ENCODE measurements at regions not wholly inside any gene's neighbourhood (a gene's known extent, or its start where the extent isn't known, plus 50 kb on each side); places are given as distances from the start of the nearest gene placed in this dataset.
"Not testable (repeated sequence)": the region's sequence is repeated elsewhere in the genome, so short reads cannot be mapped to it uniquely, and the experiment has no call there.

DNA sequence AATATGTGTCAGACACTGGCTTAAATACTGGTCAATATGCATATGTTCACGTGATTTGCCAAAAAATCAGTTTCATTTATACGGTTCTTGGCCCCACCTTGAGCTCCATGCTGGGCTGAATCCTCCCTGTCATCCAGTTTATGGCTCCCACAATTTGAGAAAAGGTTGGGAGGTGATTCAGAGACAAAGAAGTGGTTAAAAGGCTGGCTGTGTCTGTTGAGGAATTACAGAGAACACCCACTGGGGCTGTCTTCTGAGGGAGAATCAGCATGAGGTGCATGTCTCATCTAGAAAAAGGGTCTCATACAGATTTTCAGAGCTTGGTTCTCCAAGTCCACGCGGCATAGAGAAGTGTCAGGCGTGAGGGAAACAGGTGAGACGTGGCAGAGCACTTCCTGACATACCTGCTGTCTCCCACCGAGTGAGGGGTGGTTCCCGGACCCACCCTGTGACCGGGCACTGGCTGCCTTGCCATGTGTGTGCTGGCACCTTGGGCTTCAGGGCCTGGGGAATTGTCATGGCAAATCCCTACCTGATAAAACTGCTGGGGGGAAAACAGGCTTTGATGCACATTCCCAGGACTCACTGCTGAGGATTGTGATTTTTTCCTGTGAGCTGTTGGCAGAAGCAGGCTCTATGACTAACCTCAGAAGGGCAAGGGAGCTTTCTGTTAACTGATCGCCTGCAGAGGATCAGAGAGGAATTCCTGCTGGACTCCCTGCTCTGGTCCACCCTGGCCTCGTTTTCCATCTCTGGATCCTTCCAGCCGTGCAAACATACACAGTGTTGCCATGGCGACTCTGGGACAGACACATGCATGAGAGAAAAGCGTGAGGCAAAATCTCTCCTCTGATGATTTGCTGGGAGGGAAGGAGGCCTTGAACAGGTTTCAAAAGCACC, 223.6 kb downstream of the ADAMTS15 start:
- no peak for DNase-seq (ENCODE audit: extremely low read depth in 1 of 2, low read depth in 1 of 2)

DNA sequence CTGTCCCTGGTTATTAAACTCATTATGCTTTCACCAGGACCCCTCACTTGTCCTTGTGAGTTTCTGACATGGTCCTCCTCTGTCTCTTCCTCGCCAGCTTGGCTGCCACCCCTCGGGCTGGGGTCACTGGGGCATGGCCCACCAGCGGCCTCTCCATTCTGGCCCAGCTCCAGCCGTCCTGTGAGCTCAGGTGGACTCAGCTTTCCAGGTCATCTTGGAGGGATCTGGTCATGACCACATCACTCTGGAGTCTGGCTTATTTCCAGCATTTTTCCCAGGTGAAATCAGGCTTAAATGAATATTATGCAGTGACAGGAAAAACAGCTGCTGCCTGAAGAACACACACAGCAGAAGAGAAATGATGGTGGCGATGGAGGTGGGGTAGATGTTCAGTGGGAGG, 224.5 kb downstream of the ADAMTS15 start:
- no peak for DNase-seq (ENCODE audit: extremely low read depth in 1 of 2, low read depth in 1 of 2)

DNA sequence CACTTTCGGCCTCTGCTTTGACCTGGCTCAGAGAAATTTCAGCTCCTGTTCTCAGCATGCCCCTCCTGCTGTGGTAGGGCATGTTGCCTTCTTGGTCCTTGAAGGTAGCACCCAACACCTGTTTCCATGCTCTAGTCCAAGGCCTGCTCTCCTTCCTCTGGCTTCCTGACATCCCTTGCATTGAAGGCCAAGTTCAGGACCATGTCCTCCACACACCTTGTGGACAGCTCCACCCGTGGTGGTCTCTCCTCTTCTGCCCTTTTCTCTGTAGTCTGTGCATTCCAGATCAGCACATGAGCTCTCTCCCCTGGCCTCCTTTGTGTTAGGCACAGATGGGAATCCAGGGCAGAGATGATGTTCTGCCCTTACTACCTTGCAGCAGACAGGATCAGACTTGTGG, 225.3 kb downstream of the ADAMTS15 start:
- DNase-seq (ENCODE audit: extremely low read depth in 1 of 2, low read depth in 1 of 2), result no peak

DNA sequence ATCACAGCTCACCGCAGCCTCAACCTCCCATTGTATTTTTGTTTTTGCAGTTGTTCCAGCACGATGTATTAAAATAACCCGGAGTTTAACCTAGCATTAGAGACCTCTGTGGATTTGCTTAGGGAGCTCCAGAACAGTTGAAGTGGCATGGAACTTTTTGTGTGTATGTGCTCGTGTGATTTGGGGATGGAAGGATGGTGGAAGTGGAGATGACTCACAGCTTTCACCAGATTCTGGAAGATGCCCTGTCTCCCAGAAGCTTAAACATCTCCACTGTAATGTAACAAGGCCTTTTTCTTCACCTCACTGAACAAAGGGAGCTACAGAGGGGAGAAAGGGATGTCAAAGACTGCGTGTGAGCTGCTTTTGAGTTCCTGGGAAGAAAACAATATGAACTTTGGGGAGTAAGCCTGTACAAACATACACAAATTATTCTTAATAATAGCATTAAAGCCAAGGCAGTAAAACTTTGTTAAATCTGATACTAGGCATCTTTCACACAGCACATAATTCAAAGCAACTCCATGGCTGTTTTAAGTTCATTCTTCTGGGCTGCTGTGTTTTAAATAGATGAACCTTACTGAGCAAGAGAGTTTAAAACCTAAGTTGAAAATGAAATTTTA, 226.4 kb downstream of the ADAMTS15 start:
- DNase-seq (ENCODE audit: extremely low read depth in 1 of 2, low read depth in 1 of 2), result no peak

DNA sequence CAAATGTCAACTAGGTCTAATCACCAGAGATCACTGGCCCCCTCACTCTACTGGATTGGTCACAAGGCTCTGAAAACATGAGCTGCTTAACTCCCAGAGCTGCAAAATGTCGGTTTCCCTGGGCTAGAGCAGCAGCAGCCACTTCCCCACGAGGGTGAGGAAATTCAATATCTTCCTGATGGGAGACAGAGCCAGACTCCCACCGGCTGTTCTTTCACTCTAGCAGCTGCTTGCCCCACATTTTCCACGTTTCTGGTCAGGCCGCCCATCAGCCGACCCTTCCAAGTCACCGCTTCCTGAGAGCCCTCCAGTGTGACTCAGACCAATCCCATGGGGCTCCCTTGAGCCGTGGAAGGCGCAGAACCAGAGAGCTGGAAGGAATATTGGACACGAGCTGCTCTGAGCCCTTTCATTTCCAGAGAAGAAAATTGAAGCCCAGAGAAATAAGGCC, 227.0 kb downstream of the ADAMTS15 start:
- no peak for DNase-seq (ENCODE audit: extremely low read depth in 1 of 2, low read depth in 1 of 2)

DNA sequence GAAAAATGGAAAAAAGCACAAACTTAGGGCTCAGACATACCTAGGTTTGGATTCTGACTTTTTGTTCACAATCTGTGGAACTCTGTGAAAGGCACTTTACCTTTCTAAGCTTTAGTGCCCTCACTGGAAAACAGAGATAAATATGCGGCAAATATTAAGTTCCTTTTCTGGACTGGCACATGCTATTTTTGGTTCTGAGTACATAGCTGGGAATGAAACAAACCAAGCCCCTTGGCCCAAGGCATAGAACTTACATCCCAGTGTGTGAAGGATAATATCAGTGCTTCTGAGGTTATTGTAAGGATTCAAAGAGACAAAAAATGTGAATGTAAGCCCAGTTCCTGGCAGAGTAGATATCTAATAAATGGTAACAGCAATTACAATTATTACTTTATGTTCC, 227.5 kb downstream of the ADAMTS15 start:
- DNase-seq (ENCODE audit: extremely low read depth in 1 of 2, low read depth in 1 of 2), result no peak

DNA sequence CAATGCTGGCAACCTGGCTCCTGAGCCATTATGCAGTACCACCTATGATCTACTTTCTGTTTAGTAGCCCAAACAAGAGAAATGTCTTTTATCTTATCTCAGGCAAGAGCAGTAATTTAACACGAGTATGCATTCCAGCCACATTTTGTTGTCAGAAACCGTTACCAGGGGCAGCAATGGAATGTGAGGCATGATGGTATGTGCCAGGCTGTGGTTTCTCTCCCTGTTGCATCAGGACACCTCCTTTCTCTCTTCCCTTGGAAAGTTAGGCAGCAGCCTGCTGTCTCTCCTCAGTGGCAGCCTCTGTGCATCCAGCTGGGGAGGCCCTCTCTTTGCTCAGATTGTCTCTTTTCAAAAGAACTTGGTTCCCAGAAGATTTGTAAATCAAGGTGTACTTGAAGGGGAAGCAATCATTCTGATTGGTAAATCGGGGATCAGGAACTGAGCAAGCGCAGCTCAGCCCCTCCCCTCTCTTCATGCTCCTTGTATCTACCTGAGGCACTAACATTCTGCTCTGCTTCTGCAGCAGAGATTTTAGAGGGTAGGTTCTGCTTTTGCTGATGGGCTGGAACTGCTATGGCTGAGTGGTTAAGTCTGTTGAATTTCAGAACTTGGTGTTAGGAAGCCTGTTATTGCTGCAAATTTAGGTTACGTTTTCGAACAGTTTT, 229.2 kb downstream of the ADAMTS15 start:
- no peak for DNase-seq (ENCODE audit: extremely low read depth in 1 of 2, low read depth in 1 of 2)

DNA sequence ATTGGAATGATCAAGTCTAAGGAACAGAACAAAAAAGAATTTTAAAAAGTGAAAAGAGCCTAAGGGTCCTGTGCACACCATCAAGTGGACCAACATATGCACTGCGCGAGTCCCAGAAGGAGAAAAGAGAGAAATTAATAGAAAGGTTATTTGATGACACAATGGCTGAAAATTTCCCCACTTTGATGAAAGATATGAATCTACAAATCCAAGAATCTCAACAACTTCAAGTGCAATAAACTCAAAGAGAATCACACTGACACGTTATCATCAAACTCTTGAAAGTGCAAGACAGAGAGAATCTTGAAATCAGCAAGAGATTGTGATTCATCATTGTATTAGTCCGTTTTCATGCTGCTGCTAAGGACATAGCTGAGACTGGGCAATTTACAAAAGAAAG, 230.8 kb downstream of the ADAMTS15 start:
- DNase-seq (ENCODE audit: extremely low read depth in 1 of 2, low read depth in 1 of 2), result no peak

DNA sequence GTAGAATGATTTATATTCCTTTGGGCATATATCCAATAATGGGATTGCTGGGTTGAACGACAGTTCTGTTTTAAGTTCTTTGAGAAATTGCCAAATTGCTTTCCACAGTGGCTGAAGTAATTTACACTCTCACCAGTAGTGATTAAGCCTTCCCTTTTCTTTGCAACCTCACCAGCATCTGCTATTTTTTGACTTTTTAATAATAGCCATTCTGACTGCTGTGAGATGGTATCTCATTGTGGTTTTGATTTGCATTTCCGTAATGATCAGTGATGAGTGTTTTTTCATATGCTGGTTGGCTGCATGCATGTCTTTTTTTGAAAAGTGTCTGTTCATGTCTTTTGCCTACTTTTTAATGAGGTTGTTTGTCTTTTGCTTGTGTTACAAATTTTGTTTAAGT, 233.8 kb downstream of the SNX19 start:
- DNase-seq (ENCODE audit: extremely low read depth in 1 of 2, low read depth in 1 of 2), result not testable (repeated sequence)

DNA sequence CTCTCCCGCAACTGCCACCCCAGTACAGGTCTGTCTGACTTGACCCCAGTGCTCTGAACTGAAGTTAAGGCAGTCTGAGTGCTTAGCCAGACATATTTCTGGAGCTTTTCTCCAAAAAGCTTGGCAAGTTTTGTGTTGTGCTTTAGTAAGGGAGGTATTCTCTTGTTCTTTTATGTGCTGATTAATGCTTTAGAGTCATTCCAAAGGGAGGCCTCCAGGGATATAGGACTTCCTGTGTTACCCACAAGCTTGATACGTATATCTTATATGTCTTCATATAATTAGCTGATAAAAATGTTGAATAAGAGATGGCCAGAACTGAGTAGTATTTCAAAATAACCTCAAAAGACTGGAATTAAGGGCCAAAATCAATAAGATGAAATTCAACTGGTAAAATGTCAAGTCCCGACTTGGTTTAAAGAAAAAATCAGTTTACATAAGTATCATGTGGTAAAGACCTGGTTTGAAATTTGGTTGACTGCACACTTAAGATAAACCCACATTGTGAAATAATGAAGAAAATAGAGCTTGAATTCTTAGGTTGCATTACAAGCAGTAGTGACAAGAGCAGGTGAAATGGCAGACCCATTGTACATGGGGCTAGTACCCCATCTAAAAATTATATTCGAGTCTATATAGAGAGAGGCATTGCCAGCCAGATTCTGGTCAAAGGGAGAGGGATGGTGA, 226.9 kb downstream of the SNX19 start:
- no peak for DNase-seq (ENCODE audit: extremely low read depth in 1 of 2, low read depth in 1 of 2)

DNA sequence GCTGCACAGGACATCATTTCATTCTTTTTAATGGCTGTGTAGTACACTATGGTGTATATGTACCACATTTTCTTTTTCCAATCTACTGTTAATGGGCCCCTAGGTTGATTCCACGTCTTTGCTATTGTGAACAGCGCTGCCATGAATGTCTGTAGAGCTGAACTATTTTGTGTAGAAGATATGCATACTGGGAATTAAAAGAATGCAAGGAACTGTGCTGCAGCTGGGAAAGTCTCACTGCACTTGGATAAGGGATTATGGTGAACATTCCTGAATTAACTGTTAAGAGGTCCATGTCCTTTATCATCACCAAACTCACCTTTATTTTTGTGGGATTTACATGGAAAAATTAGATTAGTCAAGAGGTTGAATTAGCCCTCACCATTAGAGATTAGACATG, 224.7 kb downstream of the SNX19 start:
- no peak for DNase-seq (ENCODE audit: extremely low read depth in 1 of 2, low read depth in 1 of 2)

DNA sequence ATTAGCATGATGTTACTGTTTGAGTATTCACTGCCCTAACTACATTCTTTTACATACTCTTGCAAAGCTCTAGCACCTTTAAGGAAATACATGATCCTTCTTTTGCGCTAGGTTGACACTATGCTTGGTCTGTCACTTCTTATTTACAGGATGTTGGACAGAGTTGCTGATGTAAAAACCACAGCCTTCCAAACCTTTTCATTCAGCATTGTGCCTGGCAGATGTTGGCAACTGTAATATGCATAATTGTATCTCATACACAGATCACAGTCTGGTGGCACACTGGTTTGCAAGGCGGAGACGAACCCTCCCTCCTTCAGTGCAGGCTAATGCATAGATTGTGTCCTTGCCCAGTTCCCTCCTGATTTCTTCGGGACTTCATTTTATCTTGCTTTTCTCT, 224.1 kb downstream of the SNX19 start:
- no peak for DNase-seq (ENCODE audit: extremely low read depth in 1 of 2, low read depth in 1 of 2)

DNA sequence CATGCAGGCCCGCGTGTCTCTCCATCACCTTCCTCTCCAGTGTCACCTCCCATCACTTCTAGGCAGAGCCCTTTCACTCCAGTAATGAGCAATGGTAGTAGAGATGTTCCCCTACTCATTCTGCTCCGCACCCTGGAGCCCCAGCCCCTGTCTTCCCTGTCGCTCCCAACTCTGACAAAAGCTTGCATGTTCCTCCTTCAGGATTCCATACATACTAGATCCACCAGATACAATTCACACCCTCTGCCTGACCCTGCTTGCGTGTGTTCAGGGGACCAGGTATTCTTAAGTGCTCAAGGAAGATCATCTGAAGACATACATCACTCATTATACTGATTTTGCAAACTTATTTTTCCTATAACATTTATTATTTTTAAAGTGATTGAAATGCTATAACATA, 222.7 kb downstream of the SNX19 start:
- DNase-seq (ENCODE audit: extremely low read depth in 1 of 2, low read depth in 1 of 2), result no peak

DNA sequence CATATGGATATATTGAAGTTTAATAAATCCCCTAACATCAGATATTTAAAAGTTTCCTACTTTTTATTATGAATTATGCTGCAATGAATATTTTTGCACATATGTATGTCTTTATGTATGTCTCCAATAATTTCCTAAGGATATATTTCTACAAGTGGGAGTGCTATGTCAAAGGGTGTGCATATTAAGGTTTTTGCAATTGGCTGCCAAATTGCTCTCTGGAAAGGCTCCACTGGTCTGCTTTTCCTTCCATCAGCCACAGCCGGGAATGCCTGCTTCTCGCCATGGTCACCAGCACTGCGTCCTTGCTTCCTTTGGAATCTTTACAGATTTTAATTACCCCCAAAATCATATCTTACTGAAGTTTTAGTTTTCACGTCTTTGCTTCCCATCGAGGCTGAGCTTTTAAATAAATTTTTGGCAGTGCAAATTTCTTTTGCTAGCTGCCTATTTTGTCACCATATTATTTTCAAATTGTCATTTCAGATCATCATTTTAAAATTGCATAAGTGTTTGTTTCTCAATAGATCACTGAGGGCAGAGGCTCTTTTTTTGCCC, 221.7 kb downstream of the SNX19 start:
- no peak for DNase-seq (ENCODE audit: extremely low read depth in 1 of 2, low read depth in 1 of 2)

DNA sequence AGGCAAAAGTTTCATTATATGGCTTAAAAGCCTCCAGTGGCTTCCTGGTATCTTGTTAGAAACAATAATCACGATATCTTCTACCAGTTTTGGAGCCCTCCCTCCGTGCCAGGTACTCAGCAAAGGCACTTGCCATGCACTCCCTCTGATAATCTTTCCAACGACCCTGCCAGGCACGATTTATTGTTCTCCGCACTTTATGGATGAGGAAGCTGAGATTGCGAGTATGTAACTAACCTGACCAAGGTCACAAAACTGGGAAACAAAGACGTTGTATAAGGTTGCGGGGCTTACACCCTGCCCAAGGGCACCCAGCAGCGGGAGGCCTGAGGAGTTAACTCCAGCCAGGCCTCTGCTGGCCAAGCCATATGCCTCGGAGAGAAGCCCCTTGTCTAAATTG, 218.1 kb downstream of the SNX19 start:
- no peak for DNase-seq (ENCODE audit: extremely low read depth in 1 of 2, low read depth in 1 of 2)

DNA sequence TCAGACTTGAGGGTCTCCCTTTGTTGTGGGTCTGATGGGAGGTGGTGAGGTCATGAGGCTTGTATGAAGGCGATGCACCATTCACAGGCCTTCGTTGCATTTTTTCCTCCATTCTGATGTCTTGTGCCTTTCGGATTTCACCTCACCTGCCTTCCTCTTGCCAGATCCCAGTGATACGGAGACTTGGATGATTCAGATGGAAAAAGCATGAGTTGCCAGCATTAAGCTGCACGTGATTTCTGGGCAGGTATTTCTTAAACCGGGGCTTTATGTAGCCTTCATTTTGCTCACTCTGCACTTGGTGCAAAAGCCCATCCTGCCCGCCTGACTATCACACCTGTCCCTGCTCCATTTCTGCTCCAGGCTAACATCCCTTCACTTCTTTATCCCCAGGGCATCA, 216.7 kb downstream of the SNX19 start:
- DNase-seq (ENCODE audit: extremely low read depth in 1 of 2, low read depth in 1 of 2), result no peak

DNA sequence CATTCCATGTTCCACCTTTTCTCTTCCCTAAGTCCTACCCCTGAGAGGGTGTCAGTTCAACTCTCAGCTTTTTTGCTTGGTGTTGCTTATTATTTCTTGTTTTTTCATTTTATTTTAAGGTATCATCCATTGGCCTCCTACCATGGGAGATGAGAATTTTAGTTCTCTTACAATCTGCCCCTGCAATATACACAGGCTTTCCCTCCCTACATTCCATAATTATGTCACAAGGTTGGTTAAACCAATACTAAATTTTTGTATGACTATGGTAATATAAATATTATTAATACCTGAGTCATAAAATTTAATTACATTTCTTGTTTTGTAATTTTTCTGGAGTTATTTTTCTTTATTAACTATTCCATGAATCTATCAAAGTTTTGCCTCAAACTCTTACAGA, 216.2 kb downstream of the SNX19 start:
- DNase-seq (ENCODE audit: extremely low read depth in 1 of 2, low read depth in 1 of 2), result no peak

DNA sequence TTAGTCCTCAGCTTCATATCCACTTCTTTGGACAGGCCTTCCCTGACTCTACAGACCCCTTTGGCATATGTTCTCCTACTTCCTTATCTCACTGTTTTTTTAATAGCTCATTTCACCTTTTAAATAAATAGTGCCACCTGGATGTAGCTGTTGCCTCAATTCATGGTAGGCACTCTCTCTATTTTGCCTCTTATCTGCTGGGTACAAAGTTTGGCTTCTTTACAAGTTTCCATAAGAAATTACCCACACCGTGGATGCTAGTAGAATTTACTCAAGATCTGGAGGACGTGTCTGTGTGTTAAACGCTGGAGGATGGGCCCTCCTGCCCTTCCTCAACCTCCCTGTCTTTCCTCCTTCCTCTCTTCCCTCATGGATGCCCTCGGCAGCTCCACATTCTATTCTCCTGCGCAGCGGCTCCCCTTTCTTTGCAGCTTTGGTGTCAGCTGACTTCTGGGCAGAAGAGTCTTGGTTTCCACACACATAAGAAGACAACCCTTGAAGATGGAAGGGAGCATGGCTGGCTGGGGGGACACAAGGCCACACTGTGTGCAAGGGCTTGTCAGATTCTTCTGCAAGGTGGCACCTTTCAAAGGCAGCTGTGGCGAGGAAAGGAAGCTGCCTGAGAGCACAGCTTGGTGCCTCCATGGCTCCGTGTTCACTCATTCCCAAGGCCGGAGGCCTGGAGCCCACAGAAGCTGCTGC, 212.6 kb downstream of the SNX19 start:
- no peak for DNase-seq (ENCODE audit: extremely low read depth in 1 of 2, low read depth in 1 of 2)

DNA sequence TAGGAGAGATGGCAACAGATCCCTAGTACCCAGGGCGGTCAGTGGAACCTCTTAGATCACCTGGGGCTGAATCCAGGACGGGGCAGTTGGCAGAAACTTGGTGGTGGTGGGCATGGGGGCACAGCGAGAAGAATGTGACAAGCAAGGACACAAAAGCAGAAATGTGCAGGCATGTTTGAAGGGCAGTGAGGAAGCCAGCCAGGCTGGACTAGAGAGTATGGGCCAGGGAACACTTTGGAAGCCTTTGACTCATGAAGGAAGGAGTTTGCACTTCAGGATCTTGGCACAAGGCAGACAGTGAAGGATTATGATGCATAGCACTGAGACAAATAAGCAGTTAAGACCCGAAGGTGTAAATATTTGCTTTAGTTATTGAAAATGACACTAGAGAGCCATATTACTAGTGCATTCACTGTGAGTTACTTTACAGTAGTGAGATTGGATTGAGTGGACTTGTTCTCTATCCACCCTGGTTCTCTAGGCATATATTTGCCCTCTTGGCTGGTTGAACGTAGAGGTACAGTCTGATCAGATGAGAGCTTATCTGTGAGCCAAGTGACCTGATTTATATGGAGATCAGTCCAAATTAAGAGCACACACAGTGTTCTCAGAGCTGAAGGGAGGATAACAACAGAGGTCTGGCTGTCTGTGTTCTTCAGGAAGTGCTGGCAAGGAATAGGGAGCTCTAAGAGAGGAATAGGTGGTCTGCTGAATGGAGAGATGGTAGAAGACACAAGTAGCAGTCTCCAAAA, 210.4 kb downstream of the SNX19 start:
- no peak for DNase-seq (ENCODE audit: extremely low read depth in 1 of 2, low read depth in 1 of 2)

DNA sequence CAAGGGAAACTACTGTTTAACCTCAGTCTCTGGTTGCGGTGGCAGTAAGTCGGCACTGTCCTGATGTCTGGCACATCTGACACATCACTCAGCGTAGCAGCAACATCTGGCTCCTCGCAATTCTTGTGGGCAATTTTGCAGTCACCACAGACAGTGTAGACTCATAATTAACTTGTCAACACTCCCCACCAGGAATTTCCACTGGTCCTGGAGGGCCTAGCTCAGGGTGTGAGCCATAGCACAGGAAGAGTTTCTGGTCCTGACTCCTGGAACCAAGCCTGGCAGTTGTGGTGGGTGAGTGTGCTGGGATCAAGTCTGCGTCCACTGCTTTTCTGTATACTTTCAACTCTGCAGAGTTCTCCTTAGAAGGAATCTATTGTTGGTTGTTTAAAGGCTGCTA, 209.7 kb downstream of the SNX19 start:
- DNase-seq (ENCODE audit: extremely low read depth in 1 of 2, low read depth in 1 of 2), result no peak

All from stimulated activated CD8-positive, alpha-beta memory T cell treated with anti-CD3 and anti-CD28 coated beads, Interleukin-7, amount 100 ng/mL, for 48 hours (primary cell).